K562 (cell line): ENCODE measurements at regions not wholly inside any gene's neighbourhood (a gene's known extent, or its start where the extent isn't known, plus 50 kb on each side); places are given as distances from the start of the nearest gene placed in this dataset.

Experiments used
- ATAC-seq: fragments of 200-7000 bp; cut with Tn5 transposase; 3 replicates; pipeline ENCODE4 v1.9.1; 2020; ENCODE audit warnings: moderate library complexity
- BruUV-seq: library from RNA; stranded (reverse); fragments of 400-500 nt; replicated peaks from 2 replicates; lab custom pipeline; 2021; lab: Mats Ljungman, UMichigan
- CTCF ChIA-PET: fragments of 300-600 bp; formaldehyde crosslinking; extraction: SDS; loops from one replicate; lab custom pipeline; 2021; ENCODE audit warnings: low intra/inter-chr PET ratio; lab: Yijun Ruan, JAX
- POLR2A ChIA-PET: fragments of 300-600, 350-650 bp; sonication (Branson Sonifier 250); formaldehyde crosslinking; extraction: SDS; loops from one replicate; lab custom pipeline; 2021; ENCODE audit warnings: antibody characterized with exemption, inconsistent platforms; lab: Yijun Ruan, JAX
- DNase-seq, 4 experiments: peaks; one replicate each; pipeline versions ENCODE4 v3.0.0 to v3.0.0-alpha.2; 2011 to 2018; ENCODE audit warnings: low spot score in 3 of 4, mixed read lengths in 3 of 4; ENCODE audit errors: extremely low read depth in 1 of 4
- FAIRE-seq: peaks from 2 replicates; lab custom pipeline; 2011; peaks lifted over from hg19 to GRCh38; lab: Jason Lieb, UNC
- H2AFZ ChIP-seq: 2 replicates; pipeline ENCODE4 v1.6.0; 2011; ENCODE audit warnings: low read depth, low read length, control low read depth, inconsistent platforms
- H3K27ac ChIP-seq: fragments of 200-600 bp; 3 replicates; pipeline ENCODE4 v1.8.0; 2011; ENCODE audit warnings: low read depth, mild to moderate bottlenecking, control low read depth, inconsistent platforms, low read length, moderate library complexity, mixed read lengths; ENCODE audit errors: extremely low read depth
- H3K27me3 ChIP-seq, 2 experiments: fragments of 300-600 bp in 1 of 2; 2 replicates in 1 of 2; 3 replicates in 1 of 2; pipeline versions ENCODE4 v1.6.0 to v1.8.0; 2011; ENCODE audit warnings: inconsistent platforms in 2 of 2, low read length in 2 of 2, mild to moderate bottlenecking in 1 of 2, mixed read lengths in 1 of 2, moderate library complexity in 1 of 2; ENCODE audit not compliant: control insufficient read depth in 2 of 2, insufficient read depth in 2 of 2
- H3K36me3 ChIP-seq: fragments of 300-600 bp; 3 replicates; pipeline ENCODE4 v1.8.0; 2011; ENCODE audit warnings: mild to moderate bottlenecking, low read length, inconsistent platforms; ENCODE audit not compliant: control insufficient read depth, insufficient read depth
- H3K4me1 ChIP-seq, 2 experiments: fragments of 200-600 bp in 1 of 2; replicated peaks in 1 of 2; 2 replicates in 1 of 2; 3 replicates in 1 of 2; pipeline versions ENCODE4 v1.5.1 to v1.8.0; 2011; ENCODE audit warnings: inconsistent platforms in 2 of 2, low read length in 2 of 2, mild to moderate bottlenecking in 1 of 2, mixed read lengths in 1 of 2, moderate library complexity in 1 of 2; ENCODE audit not compliant: control insufficient read depth in 2 of 2, insufficient read depth in 2 of 2
- H3K4me2 ChIP-seq: 2 replicates; pipeline ENCODE4 v1.6.1; 2011; ENCODE audit warnings: low read length, control low read depth, inconsistent platforms, mixed read lengths; ENCODE audit not compliant: insufficient read depth
- H3K4me3 ChIP-seq: fragments of 200-600 bp; sonication (generic), shearing (Covaris generic); 2 replicates; pipeline ENCODE4 v1.5.1; 2016; ENCODE audit warnings: control low read depth, inconsistent platforms
- H3K79me2 ChIP-seq: fragments of 200-600 bp; 3 replicates; pipeline ENCODE4 v1.8.0; 2011; ENCODE audit warnings: low read length, inconsistent platforms; ENCODE audit not compliant: control insufficient read depth, insufficient read depth
- H3K9ac ChIP-seq, 2 experiments: 2 replicates each; pipeline versions ENCODE4 v1.6.0 to v1.6.1; 2011; ENCODE audit warnings: low read depth in 2 of 2, low read length in 2 of 2, control low read depth in 1 of 2, inconsistent platforms in 1 of 2, mild to moderate bottlenecking in 1 of 2, mixed read lengths in 1 of 2; ENCODE audit not compliant: insufficient read depth in 1 of 2
- H3K9me1 ChIP-seq: one replicate; pipeline ENCODE4 v1.6.0; 2011; ENCODE audit warnings: inconsistent platforms, mild to moderate bottlenecking, low read length, moderate library complexity; ENCODE audit not compliant: control insufficient read depth, insufficient read depth
- H3K9me3 ChIP-seq: replicated peaks from 2 replicates; pipeline ENCODE4 v1.5.1; 2011; ENCODE audit warnings: low read depth, low read length, inconsistent platforms; ENCODE audit not compliant: control insufficient read depth, insufficient read depth
- H4K20me1 ChIP-seq: replicated peaks from 2 replicates; pipeline ENCODE4 v1.6.1; 2011; ENCODE audit warnings: low read length, inconsistent platforms, mixed read lengths; ENCODE audit not compliant: control insufficient read depth, insufficient read depth
- CREB1 ChIP-seq, 2 experiments: sonication (generic) in 1 of 2; formaldehyde crosslinking in 1 of 2; IDR thresholded peaks; 2 replicates each; pipeline versions ENCODE4 v1.6.1 to v1.8.0; 2012 to 2022; ENCODE audit warnings: inconsistent platforms in 1 of 2, mild to moderate bottlenecking in 1 of 2, missing genetic modification reagents in 1 of 2, moderate library complexity in 1 of 2
- NCOA4 ChIP-seq: fragments of 450-650 bp; IDR thresholded peaks from 2 replicates; pipeline ENCODE4 v1.6.1; 2018; ENCODE audit warnings: mild to moderate bottlenecking; ENCODE audit not compliant: partially characterized antibody
- TEAD4 ChIP-seq, 2 experiments: sonication (generic) in 1 of 2; formaldehyde crosslinking in 1 of 2; IDR thresholded peaks; 2 replicates each; pipeline versions ENCODE4 v1.6.1 to v1.8.0; 2012 to 2022; ENCODE audit warnings: borderline replicate concordance in 1 of 2, inconsistent platforms in 1 of 2, low read length in 1 of 2, mild to moderate bottlenecking in 1 of 2, missing genetic modification reagents in 1 of 2
- WGBS: fragments of 100-300 bp; shearing (Covaris generic); methylation state at CpG from one replicate; pipeline ENCODE4 v1.1.6; 2016; ENCODE audit warnings: low coverage, mixed read lengths; ENCODE audit not compliant: insufficient coverage; ENCODE audit errors: missing lambda C conversion rate; 5-methylcytosine and 5-hydroxymethylcytosine counted together
- in situ Hi-C: fragments of 300-500 bp; cut with MboI; formaldehyde crosslinking; loops from 4 replicates; pipeline ENCODE4 v1.15.0; 2018; ENCODE audit warnings: inconsistent platforms, mixed read lengths
- intact Hi-C: fragments of 100-400 bp; cut with micrococcal nuclease; formaldehyde crosslinking; loops from 2 replicates; pipeline ENCODE4 v1.14.2; 2022
- TF ChIP-seq, protein P1 (sequence below): fragments of 450-650 bp; formaldehyde crosslinking; IDR thresholded peaks from 2 replicates; pipeline ENCODE4 v1.4.0; 2022; ENCODE audit warnings: missing genetic modification characterization
- TF ChIP-seq, protein P2 (sequence below): fragments of 450-650 bp; IDR thresholded peaks from 2 replicates; pipeline ENCODE4 v1.6.1; 2016; ENCODE audit warnings: mild to moderate bottlenecking, moderate library complexity

DNA sequence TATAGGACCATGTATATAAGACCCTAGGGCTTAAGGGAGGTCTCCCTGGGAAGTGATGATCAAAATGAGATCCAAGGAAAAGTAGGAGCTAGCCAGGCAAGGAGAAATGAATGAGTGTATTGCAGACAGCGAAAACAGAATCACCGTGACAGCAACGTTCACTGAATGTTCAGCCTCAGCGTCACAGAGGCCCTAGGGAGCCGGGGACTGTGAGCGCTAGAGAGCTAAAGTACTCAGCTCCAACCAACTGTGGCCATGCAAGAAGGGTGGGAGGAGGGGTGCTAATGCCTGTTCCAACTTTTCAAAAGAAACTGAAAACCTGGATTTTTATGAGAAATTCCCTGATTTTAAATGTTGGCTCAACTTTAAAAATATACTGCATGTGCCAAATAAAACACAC lies 105.5 kb upstream of the CCND2 start:
- BruUV-seq = no TSS peak
- FAIRE-seq = no peak
- WGBS = 4% methylated on average over 4 of the region's 6 CpGs
- TF ChIP-seq, protein P1, sequence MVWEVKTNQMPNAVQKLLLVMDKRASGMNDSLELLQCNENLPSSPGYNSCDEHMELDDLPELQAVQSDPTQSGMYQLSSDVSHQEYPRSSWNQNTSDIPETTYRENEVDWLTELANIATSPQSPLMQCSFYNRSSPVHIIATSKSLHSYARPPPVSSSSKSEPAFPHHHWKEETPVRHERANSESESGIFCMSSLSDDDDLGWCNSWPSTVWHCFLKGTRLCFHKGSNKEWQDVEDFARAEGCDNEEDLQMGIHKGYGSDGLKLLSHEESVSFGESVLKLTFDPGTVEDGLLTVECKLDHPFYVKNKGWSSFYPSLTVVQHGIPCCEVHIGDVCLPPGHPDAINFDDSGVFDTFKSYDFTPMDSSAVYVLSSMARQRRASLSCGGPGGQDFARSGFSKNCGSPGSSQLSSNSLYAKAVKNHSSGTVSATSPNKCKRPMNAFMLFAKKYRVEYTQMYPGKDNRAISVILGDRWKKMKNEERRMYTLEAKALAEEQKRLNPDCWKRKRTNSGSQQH (CRISPR knock-in tag) = no peak
- TF ChIP-seq TEAD4 (IDR thresholded peaks at IDR 0.05; ENCODE audit: low read length) (no peak), TEAD4 (CRISPR knock-in tag; IDR thresholded peaks at IDR 0.05; ENCODE audit: borderline replicate concordance) (no peak), CREB1 (IDR thresholded peaks at IDR 0.05) (no peak), CREB1 (CRISPR knock-in tag; IDR thresholded peaks at IDR 0.05) (no peak), NCOA4 (no peak)
- TF ChIP-seq, protein P2, sequence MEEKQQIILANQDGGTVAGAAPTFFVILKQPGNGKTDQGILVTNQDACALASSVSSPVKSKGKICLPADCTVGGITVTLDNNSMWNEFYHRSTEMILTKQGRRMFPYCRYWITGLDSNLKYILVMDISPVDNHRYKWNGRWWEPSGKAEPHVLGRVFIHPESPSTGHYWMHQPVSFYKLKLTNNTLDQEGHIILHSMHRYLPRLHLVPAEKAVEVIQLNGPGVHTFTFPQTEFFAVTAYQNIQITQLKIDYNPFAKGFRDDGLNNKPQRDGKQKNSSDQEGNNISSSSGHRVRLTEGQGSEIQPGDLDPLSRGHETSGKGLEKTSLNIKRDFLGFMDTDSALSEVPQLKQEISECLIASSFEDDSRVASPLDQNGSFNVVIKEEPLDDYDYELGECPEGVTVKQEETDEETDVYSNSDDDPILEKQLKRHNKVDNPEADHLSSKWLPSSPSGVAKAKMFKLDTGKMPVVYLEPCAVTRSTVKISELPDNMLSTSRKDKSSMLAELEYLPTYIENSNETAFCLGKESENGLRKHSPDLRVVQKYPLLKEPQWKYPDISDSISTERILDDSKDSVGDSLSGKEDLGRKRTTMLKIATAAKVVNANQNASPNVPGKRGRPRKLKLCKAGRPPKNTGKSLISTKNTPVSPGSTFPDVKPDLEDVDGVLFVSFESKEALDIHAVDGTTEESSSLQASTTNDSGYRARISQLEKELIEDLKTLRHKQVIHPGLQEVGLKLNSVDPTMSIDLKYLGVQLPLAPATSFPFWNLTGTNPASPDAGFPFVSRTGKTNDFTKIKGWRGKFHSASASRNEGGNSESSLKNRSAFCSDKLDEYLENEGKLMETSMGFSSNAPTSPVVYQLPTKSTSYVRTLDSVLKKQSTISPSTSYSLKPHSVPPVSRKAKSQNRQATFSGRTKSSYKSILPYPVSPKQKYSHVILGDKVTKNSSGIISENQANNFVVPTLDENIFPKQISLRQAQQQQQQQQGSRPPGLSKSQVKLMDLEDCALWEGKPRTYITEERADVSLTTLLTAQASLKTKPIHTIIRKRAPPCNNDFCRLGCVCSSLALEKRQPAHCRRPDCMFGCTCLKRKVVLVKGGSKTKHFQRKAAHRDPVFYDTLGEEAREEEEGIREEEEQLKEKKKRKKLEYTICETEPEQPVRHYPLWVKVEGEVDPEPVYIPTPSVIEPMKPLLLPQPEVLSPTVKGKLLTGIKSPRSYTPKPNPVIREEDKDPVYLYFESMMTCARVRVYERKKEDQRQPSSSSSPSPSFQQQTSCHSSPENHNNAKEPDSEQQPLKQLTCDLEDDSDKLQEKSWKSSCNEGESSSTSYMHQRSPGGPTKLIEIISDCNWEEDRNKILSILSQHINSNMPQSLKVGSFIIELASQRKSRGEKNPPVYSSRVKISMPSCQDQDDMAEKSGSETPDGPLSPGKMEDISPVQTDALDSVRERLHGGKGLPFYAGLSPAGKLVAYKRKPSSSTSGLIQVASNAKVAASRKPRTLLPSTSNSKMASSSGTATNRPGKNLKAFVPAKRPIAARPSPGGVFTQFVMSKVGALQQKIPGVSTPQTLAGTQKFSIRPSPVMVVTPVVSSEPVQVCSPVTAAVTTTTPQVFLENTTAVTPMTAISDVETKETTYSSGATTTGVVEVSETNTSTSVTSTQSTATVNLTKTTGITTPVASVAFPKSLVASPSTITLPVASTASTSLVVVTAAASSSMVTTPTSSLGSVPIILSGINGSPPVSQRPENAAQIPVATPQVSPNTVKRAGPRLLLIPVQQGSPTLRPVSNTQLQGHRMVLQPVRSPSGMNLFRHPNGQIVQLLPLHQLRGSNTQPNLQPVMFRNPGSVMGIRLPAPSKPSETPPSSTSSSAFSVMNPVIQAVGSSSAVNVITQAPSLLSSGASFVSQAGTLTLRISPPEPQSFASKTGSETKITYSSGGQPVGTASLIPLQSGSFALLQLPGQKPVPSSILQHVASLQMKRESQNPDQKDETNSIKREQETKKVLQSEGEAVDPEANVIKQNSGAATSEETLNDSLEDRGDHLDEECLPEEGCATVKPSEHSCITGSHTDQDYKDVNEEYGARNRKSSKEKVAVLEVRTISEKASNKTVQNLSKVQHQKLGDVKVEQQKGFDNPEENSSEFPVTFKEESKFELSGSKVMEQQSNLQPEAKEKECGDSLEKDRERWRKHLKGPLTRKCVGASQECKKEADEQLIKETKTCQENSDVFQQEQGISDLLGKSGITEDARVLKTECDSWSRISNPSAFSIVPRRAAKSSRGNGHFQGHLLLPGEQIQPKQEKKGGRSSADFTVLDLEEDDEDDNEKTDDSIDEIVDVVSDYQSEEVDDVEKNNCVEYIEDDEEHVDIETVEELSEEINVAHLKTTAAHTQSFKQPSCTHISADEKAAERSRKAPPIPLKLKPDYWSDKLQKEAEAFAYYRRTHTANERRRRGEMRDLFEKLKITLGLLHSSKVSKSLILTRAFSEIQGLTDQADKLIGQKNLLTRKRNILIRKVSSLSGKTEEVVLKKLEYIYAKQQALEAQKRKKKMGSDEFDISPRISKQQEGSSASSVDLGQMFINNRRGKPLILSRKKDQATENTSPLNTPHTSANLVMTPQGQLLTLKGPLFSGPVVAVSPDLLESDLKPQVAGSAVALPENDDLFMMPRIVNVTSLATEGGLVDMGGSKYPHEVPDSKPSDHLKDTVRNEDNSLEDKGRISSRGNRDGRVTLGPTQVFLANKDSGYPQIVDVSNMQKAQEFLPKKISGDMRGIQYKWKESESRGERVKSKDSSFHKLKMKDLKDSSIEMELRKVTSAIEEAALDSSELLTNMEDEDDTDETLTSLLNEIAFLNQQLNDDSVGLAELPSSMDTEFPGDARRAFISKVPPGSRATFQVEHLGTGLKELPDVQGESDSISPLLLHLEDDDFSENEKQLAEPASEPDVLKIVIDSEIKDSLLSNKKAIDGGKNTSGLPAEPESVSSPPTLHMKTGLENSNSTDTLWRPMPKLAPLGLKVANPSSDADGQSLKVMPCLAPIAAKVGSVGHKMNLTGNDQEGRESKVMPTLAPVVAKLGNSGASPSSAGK = no peak

More for the DNA sequence above, 105.5 kb upstream of the CCND2 start:
- Histone ChIP-seq H3K4me3 (no peak overlapping the region), H3K36me3 (no peaks in the 10 kb centered on the region), H3K4me2 (no peak overlapping the region), H3K79me2 (no peaks in the 10 kb centered on the region), H4K20me1 (no peaks in the 10 kb centered on the region), H3K9me3 (no peaks in the 10 kb centered on the region), H3K27ac (no peak overlapping the region), H3K9ac (no peak overlapping the region), H3K9me1 (no peaks in the 10 kb centered on the region), H3K27me3 (no peaks in the 10 kb centered on the region), H3K4me1 (peaks cover 0 to 5% of the 10 kb centered on the region in 2 experiments; a peak in 3 of 5 replicates), H2AFZ (no peak overlapping the region)
- ChIA-PET POLR2A (no interaction called here), CTCF (no interaction called here)
- intact Hi-C loops (no loop called here), in situ Hi-C loops (no loop called here)
- DNase-seq (no peak), ATAC-seq (no peak)
